NCI-H774 (cell line): ENCODE measurements at regions not wholly inside any gene's neighbourhood (a gene's known extent, or its start where the extent isn't known, plus 50 kb on each side); places are given as distances from the start of the nearest gene placed in this dataset.
"Not testable (repeated sequence)": the region's sequence is repeated elsewhere in the genome, so short reads cannot be mapped to it uniquely, and the experiment has no call there.

Experiments
- DNase-seq: peaks from one replicate; lab custom pipeline; 2025; lab: John Stamatoyannopoulos, UW

GRCh38 chr1:190835658-190836057, 358.0 kb upstream of the BRINP3 start:
- DNase-seq, result no peak

- DNase-seq, result not testable (repeated sequence)
Observed at GRCh38 chr1:190837200-190837599, 359.5 kb upstream of the BRINP3 start.

GRCh38 chr1:190837888-190838287, 360.2 kb upstream of the BRINP3 start:
- no peak for DNase-seq

- DNase-seq, result no peak
Observed at GRCh38 chr1:190847166-190847565, 369.5 kb upstream of the BRINP3 start.

GRCh38 chr1:190849346-190849745, 371.7 kb upstream of the BRINP3 start:
- no peak for DNase-seq

- DNase-seq, result no peak
Observed at GRCh38 chr1:190852611-190853010, 374.9 kb upstream of the BRINP3 start.

GRCh38 chr1:190858140-190858539, 380.5 kb upstream of the BRINP3 start:
- no peak for DNase-seq

- DNase-seq, result no peak
Observed at GRCh38 chr1:190864013-190864641, 386.5 kb upstream of the BRINP3 start.

- DNase-seq, result no peak
Observed at GRCh38 chr1:190880352-190880751, 402.7 kb upstream of the BRINP3 start.

GRCh38 chr1:190881064-190881463, 403.4 kb upstream of the BRINP3 start:
- DNase-seq, result no peak

- no peak for DNase-seq
Observed at GRCh38 chr1:190897233-190897632, 419.6 kb upstream of the BRINP3 start.

GRCh38 chr1:190904091-190904695, 426.5 kb upstream of the BRINP3 start:
- no peak for DNase-seq

- DNase-seq, result no peak
Observed at GRCh38 chr1:190906206-190906725, 428.6 kb upstream of the BRINP3 start.

GRCh38 chr1:190908246-190908645, 430.6 kb upstream of the BRINP3 start:
- no peak for DNase-seq

- DNase-seq, result no peak
Observed at GRCh38 chr1:190908691-190909090, 431.0 kb upstream of the BRINP3 start.

- DNase-seq, result no peak
Observed at GRCh38 chr1:190935925-190936324, 458.3 kb upstream of the BRINP3 start.

- no peak for DNase-seq
Observed at GRCh38 chr1:190936337-190936736, 458.7 kb upstream of the BRINP3 start.

- DNase-seq, result no peak
Observed at GRCh38 chr1:190940951-190941350, 463.3 kb upstream of the BRINP3 start.

- no peak for DNase-seq
Observed at GRCh38 chr1:190942475-190942874, 464.8 kb upstream of the BRINP3 start.

- not testable (repeated sequence) for DNase-seq
Observed at GRCh38 chr1:190943722-190944121, 466.1 kb upstream of the BRINP3 start.

- peak; percentile 90 for DNase-seq
Observed at GRCh38 chr1:190949939-190950338, 472.3 kb upstream of the BRINP3 start.

GRCh38 chr1:190957565-190957964, 479.9 kb upstream of the BRINP3 start:
- DNase-seq, result no peak

GRCh38 chr1:190963321-190963720, 485.7 kb upstream of the BRINP3 start:
- no peak for DNase-seq

- DNase-seq, result no peak
Observed at GRCh38 chr1:190975827-190976226, 498.2 kb upstream of the BRINP3 start.
